Activated B cell treated with CpG ODN at 0.5 μM for 24 hours (primary cell): ENCODE measurements at regions not wholly inside any gene's neighbourhood (a gene's known extent, or its start where the extent isn't known, plus 50 kb on each side); places are given as distances from the start of the nearest gene placed in this dataset.

Source experiments
- ATAC-seq: fragments of 200-7000 bp; cut with Tn5 transposase; one replicate; pipeline ENCODE4 v1.10.0; 2021; ENCODE audit warnings: low read depth, mild to moderate bottlenecking, moderate library complexity
- CTCF ChIA-PET: fragments of 350-600 bp; sonication (Branson Sonifier 250); formaldehyde crosslinking; loops from one replicate; lab custom pipeline; 2021; ENCODE audit warnings: antibody characterized with exemption; lab: Charles Lee
- POLR2A ChIA-PET: fragments of 350-600 bp; sonication (Branson Sonifier 250); formaldehyde crosslinking; loops from one replicate; lab custom pipeline; 2021; ENCODE audit warnings: antibody characterized with exemption; lab: Charles Lee
- DNase-seq: peaks from one replicate; pipeline ENCODE4 v3.0.0; 2022
- H3K27ac Mint-ChIP-seq: one replicate; pipeline ENCODE4 v1.8.0; 2020; ENCODE audit warnings: mixed read lengths
- H3K27me3 Mint-ChIP-seq: one replicate; pipeline ENCODE4 v1.8.0; 2021; ENCODE audit warnings: mixed read lengths
- H3K36me3 Mint-ChIP-seq: one replicate; pipeline ENCODE4 v1.8.0; 2021; ENCODE audit warnings: low read depth, mixed read lengths
- H3K4me1 Mint-ChIP-seq: one replicate; pipeline ENCODE4 v1.8.0; 2021; ENCODE audit warnings: mixed read lengths
- H3K4me3 Mint-ChIP-seq: one replicate; pipeline ENCODE4 v1.8.0; 2020; ENCODE audit warnings: mild to moderate bottlenecking, mixed read lengths
- H3K9me3 Mint-ChIP-seq: one replicate; pipeline ENCODE4 v1.8.0; 2020; ENCODE audit warnings: mixed read lengths
- intact Hi-C: fragments of 100-400 bp; cut with micrococcal nuclease; formaldehyde crosslinking; loops from one replicate; pipeline ENCODE4 v1.15.1; 2024
- TF ChIP-seq, protein P1 (sequence below): fragments of 200-600 bp; IDR thresholded peaks from one replicate; pipeline ENCODE4 v1.8.0; 2022; ENCODE audit warnings: antibody characterized with exemption, mild to moderate bottlenecking

DNA sequence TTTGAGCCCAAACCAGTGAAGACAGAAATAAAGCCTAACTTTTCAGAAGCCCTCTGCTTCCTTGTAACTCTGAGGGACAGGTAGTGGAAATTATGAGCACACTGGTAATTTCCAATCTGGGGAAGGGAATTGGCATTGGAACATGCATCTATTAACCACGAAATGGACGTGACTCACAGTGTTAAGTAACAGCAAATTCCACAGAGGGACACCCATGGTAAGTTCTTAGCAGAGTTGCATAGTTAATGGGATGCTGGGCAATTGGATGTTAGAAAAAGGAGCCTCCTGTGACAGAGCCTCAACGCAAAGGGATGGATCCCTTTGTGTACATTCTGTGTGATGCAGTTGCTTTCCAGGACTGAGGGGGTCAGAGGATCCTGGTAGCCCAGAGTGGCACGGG is 168.6 kb downstream of the SEMA6D start:
- H3K27me3 Mint-ChIP-seq, result peaks cover 5% of the 10 kb centered on the region
- no peaks in the 10 kb centered on the region for H3K9me3 Mint-ChIP-seq
- no peaks in the 10 kb centered on the region for H3K4me1 Mint-ChIP-seq
- H3K36me3 Mint-ChIP-seq, result no peaks in the 10 kb centered on the region
- intact Hi-C loops, result no loop called here
- TF ChIP-seq, protein P1, sequence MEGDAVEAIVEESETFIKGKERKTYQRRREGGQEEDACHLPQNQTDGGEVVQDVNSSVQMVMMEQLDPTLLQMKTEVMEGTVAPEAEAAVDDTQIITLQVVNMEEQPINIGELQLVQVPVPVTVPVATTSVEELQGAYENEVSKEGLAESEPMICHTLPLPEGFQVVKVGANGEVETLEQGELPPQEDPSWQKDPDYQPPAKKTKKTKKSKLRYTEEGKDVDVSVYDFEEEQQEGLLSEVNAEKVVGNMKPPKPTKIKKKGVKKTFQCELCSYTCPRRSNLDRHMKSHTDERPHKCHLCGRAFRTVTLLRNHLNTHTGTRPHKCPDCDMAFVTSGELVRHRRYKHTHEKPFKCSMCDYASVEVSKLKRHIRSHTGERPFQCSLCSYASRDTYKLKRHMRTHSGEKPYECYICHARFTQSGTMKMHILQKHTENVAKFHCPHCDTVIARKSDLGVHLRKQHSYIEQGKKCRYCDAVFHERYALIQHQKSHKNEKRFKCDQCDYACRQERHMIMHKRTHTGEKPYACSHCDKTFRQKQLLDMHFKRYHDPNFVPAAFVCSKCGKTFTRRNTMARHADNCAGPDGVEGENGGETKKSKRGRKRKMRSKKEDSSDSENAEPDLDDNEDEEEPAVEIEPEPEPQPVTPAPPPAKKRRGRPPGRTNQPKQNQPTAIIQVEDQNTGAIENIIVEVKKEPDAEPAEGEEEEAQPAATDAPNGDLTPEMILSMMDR, result no peak
- DNase-seq (no peak), ATAC-seq (no peak)
- no peak overlapping the region for H3K4me3 Mint-ChIP-seq
- ChIA-PET CTCF (no interaction called here), POLR2A (no interaction called here)
- no peak overlapping the region for H3K27ac Mint-ChIP-seq

DNA sequence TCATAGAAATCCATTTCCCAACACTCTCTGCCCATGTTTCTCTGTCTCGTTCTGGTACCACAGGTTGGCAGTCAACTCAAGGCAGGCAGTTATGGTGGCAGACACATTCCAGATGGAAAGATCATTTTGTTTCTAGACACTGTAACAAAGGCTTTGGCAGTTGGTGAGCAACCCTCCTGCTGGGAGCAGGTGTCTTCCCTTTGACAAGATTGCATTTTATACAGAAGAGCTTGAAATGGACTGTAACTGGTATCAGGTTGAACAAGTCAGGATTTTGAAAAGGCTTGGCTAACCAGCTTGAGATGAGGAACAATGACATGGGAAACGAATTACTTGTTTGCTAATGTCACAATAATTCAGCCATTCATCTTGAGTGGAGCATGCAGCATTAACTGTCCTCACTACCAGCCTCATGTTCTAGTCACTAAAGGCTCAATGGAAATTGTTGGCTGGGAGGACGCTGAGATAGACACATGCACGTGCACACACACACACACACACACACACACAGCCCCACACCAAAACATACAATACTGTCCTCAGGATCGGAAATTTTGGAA is 170.0 kb downstream of the SEMA6D start:
- peaks cover 5% of the 10 kb centered on the region for H3K27me3 Mint-ChIP-seq
- no peak overlapping the region for H3K27ac Mint-ChIP-seq
- ATAC-seq (no peak), DNase-seq (no peak)
- ChIA-PET CTCF (no interaction called here), POLR2A (no interaction called here)
- H3K4me3 Mint-ChIP-seq, result no peak overlapping the region
- TF ChIP-seq, protein P1, result no peak
- intact Hi-C loops, result no loop called here
- no peaks in the 10 kb centered on the region for H3K9me3 Mint-ChIP-seq
- no peaks in the 10 kb centered on the region for H3K36me3 Mint-ChIP-seq
- H3K4me1 Mint-ChIP-seq, result no peaks in the 10 kb centered on the region

DNA sequence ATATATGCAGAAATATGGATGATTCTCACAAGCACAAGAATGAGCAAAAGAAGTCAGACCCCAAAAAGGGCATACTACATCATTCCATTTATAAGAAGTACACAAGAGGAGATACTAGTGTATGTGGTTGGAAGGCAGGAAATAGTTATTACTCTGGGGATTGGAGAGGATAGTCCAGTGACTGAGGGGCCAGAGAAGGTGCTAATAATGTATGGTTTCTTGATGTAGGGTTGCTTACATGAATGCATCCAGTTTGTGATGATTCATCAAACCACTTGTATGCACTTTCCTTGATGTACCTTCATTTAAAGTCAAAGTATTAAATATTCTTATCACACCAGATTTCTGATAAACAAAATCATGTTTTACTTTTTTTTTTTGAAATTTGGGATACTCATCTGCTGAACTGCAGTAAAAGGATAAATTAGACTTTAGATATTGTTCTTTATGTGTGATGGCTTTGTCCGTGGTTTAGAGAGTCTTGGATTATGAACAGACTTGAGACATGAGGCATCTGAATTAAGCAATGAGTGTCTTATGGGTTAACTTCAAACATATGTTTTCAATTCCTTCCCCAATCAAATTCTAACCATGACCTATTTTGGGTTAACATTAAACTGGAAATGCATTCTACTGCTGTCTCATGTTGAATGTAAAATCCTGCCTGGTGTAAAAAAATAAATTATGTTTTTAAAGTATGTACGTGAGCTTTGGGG is 171.2 kb downstream of the SEMA6D start:
- peaks cover 5% of the 10 kb centered on the region for H3K27me3 Mint-ChIP-seq
- intact Hi-C loops, result no loop called here

DNA sequence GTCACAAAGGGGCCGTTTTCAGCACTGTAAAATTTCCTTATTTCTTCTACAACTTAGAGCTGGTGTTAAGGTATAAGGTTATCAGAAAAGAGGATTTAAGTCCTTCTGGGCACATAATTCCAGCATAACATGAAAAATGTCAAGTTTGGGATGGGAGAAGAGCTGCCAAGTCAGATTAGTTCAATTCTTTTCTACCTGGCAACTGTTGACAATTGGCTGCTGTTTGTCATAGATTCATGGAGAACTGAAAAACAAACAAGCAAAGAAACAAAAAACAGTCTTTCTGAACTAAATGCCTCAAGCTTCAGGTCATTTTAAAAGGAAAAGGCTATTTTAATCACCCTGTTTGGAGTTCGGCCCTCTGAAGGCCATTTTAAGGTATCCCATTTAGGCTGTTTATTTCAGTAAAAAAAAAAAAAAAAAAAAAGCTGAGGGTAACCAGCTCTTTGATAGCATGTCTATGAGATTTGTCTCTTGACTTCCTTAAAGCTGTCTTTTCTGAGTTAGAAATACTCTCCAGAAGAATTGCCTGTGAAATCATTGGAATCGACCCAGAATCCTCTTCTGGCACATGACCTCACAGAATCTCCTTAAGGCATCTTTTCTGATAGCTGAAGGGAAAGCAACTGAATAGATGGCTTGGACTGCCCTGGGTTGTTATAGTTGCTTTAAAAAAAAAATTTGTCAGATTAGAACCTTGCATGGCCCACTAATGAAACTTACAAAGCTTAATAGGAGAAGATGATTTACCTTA is 173.3 kb downstream of the SEMA6D start:
- Mint-ChIP-seq H3K4me1 (no peaks in the 10 kb centered on the region), H3K9me3 (no peaks in the 10 kb centered on the region), H3K27ac (no peak overlapping the region), H3K27me3 (peaks cover 5% of the 10 kb centered on the region), H3K4me3 (no peak overlapping the region), H3K36me3 (no peaks in the 10 kb centered on the region)
- ChIA-PET CTCF (no interaction called here), POLR2A (no interaction called here)
- DNase-seq (no peak), ATAC-seq (no peak)
- TF ChIP-seq, protein P1, result no peak
- intact Hi-C loops, result no loop called here

More for the DNA sequence above, 171.2 kb downstream of the SEMA6D start:
- CTCF ChIA-PET, result no interaction called here
- ATAC-seq, result no peak
- H3K4me1 Mint-ChIP-seq, result no peaks in the 10 kb centered on the region
- H3K9me3 Mint-ChIP-seq, result no peaks in the 10 kb centered on the region
- TF ChIP-seq, protein P1, result no peak
- DNase-seq, result no peak
- H3K36me3 Mint-ChIP-seq, result no peaks in the 10 kb centered on the region
- POLR2A ChIA-PET, result no interaction called here
- no peak overlapping the region for H3K27ac Mint-ChIP-seq
- no peak overlapping the region for H3K4me3 Mint-ChIP-seq

DNA sequence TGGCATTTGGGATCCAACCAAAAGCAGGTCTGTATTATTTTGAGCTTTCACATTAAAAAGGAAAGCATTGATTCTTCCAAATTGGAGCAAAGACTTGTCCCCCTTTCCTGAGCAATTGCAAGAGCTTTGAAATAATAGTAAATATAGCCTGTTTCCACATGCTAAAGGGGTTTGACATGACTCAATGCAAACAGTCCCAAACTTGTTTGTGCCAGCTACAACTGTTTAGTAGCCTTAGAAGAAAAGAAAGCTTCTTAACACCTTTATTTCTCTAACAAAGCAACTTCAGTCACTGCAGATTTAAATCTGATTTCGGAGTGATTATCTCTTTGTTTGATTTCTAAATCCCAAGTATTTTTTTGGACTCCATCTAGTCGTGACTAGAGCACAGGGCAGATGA is 180.2 kb downstream of the SEMA6D start:
- DNase-seq (no peak), ATAC-seq (no peak)
- TF ChIP-seq, protein P1, result no peak
- intact Hi-C loops, result no loop called here
- H3K27me3 Mint-ChIP-seq, result no peaks in the 10 kb centered on the region
- CTCF ChIA-PET, result no interaction called here
- no peak overlapping the region for H3K27ac Mint-ChIP-seq
- no peak overlapping the region for H3K4me3 Mint-ChIP-seq
- peaks cover 5% of the 10 kb centered on the region for H3K9me3 Mint-ChIP-seq
- POLR2A ChIA-PET, result no interaction called here
- H3K4me1 Mint-ChIP-seq, result no peaks in the 10 kb centered on the region
- no peaks in the 10 kb centered on the region for H3K36me3 Mint-ChIP-seq
